OCI-LY3 (cell line): ENCODE measurements at regions not wholly inside any gene's neighbourhood (a gene's known extent, or its start where the extent isn't known, plus 50 kb on each side); places are given as distances from the start of the nearest gene placed in this dataset.

Source experiments
- CTCF ChIP-seq: fragments of 200-600, 300-600 bp; sonication (generic); IDR thresholded peaks from 2 replicates; pipeline ENCODE4 v1.5.1; 2014; ENCODE audit warnings: antibody characterized with exemption, low read length, low read depth
- EZH2phosphoT487 ChIP-seq: fragments of 200-600 bp; shearing (Covaris generic); IDR thresholded peaks from 2 replicates; pipeline ENCODE4 v1.6.1; 2018; ENCODE audit warnings: antibody characterized with exemption, mixed run types, low read depth

DNA sequence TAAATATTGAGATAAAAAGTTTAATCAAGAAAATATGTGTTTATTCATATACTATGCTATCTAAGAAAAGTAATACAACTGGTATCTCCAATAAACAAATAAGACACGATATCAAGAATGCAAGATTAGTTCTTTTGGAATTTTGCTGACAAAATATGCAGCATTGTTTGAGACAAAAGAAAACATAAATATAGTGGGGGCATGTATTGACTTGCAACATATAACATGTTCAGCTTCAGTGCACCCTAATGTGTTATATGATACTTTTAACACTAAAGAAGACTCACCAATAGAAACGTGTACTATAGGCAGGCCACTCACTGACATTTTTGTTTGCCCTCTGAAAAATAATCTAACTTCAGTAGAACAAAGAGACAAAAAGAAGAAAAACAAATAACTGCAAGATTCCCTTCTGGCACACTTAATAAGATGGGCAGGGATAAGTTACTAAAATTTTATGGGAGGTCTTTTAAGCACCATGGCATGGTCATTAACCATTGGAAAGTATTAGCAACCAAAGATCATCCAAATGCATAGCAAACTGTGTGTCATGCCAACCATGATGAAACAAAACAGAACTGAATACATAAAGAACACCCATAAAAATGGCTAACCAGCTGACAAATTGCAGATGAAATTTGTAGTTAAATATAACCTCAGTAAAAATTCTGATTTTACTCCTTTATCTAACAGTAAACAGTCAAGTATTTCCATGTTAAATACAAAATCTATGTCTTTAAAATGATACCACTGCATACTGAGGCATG lies 447.9 kb upstream of the FAM241A start:
- TF ChIP-seq CTCF, result no peak
- no peak for TF ChIP-seq EZH2phosphoT487
